Glomerular visceral epithelial cell (primary cell): ENCODE measurements at regions not wholly inside any gene's neighbourhood (a gene's known extent, or its start where the extent isn't known, plus 50 kb on each side); places are given as distances from the start of the nearest gene placed in this dataset.

ENCODE experiments used
- DNase-seq: peaks from one replicate; pipeline ENCODE4 v3.0.0-alpha.2; 2016; ENCODE audit errors: extremely low spot score

GRCh38 chr3:139732729-139733128 lies 55.0 kb upstream of the NMNAT3 start:
- DNase-seq, result no peak

- DNase-seq, result no peak
Observed at GRCh38 chr3:139729300-139729699, 51.5 kb upstream of the NMNAT3 start.

- DNase-seq, result no peak
Observed at GRCh38 chr3:139728414-139728813, 50.6 kb upstream of the NMNAT3 start.
